GM21529 (cell line): ENCODE measurements at regions not wholly inside any gene's neighbourhood (a gene's known extent, or its start where the extent isn't known, plus 50 kb on each side); places are given as distances from the start of the nearest gene placed in this dataset.
A peak's percentile ranks its signal among the peaks of the same experiment; 100 is the strongest.

Source experiments
- ATAC-seq: cut with Tn5 transposase; IDR thresholded peaks from one replicate; pipeline ENCODE4 v1.9.1; 2021; ENCODE audit not compliant: unreplicated experiment

DNA sequence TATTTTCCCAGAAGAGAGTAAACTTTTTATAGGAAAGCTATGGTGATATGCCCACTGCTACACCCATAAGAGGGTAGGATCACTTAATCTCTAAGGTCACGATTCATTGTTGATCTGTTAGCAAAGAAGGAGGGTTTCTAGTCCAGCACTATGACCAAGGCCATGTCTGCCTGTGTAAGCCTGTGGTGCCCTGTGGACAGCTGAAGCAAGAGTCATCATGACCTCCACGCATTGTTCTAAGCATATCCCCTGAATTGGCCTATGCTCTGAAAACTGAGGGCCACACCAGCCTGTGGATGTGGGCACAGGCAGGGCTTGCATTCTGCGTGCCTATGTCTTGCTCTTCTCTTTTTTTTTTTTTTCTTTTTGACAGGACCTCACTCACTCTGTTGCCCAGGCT lies 89.8 kb upstream of the SMIM21 start:
- no peak for ATAC-seq

DNA sequence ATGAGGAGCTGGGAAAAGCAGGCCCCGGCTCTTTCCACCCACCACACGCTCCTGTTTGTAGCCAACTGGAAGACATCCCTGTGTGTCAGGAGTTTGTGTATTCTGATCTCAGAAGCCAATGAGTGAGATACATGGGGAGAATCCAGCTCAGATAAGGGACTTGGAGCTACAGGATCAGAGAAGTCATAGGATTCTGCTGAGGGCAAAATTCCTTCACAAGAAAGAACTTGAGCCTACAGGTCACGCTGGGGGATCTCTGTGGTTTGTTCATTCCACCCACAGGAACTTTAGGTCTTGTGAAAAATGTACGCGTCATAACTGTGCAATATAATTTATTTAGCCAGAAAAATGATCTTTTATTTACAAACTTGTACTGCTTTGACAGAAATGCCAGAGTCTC lies 80.1 kb upstream of the SMIM21 start:
- no peak for ATAC-seq

DNA sequence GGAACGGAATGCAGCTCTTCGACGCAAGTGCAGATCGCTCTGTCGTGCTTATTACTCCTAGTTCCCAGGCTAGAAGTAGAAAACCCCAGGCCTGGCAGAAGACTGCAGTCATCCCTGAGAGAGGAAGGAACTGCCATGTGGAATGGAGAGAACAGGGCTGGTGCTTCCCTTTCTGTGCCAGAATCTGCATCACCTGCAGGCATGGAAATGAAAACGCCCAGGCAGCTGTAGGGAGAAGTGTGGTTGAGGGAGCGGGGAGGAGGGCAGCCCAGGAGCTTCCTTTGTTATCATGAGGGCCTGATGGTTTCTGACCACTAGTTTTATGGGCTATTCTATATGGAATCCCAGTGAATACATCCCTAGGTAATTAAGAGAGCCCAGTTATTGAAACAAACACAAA lies 79.4 kb upstream of the SMIM21 start:
- ATAC-seq: no peak

DNA sequence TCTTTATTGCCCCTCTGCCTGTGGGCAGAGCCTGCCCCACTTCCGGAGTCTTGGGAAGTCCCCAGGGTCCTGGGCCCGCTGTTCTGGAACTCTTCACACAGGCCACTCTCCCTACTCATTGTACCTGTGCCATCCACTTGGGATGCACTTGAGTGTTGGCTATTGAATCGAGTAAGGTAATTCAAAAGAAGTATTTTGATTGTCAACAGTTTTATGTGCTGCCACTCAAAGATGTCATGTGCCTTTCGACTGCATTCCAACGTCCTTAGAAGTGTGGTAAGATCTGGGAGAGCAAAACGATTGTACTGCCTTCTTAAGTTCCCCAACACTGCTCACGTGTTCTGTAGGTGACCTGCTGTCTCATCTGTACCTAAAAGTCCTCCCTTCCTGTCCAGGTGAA lies 77.0 kb upstream of the SMIM21 start:
- ATAC-seq: no peak

GRCh38 chr18:75503615-75504014 lies 76.1 kb upstream of the SMIM21 start:
- no peak for ATAC-seq

- no peak for ATAC-seq
Observed at GRCh38 chr18:75502286-75502685, 74.8 kb upstream of the SMIM21 start.

DNA sequence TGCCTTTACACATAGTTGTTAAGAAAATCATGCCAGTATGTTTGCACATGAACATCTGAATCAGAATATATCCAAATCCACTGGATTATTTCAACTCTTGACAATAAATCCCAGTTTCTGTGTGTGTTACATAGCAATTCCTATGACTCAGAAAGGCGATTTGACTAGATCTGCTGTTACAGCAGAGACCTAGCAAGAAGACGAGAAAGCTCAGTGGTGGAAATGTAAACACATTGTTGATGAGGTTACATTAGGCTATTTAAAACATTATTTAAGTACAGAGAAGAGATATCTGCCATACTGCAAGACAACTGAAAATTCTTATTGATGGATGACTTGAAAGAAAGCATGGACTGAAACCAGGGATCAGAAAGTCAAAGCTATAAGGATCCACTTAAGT lies 73.0 kb upstream of the SMIM21 start:
- no peak for ATAC-seq

DNA sequence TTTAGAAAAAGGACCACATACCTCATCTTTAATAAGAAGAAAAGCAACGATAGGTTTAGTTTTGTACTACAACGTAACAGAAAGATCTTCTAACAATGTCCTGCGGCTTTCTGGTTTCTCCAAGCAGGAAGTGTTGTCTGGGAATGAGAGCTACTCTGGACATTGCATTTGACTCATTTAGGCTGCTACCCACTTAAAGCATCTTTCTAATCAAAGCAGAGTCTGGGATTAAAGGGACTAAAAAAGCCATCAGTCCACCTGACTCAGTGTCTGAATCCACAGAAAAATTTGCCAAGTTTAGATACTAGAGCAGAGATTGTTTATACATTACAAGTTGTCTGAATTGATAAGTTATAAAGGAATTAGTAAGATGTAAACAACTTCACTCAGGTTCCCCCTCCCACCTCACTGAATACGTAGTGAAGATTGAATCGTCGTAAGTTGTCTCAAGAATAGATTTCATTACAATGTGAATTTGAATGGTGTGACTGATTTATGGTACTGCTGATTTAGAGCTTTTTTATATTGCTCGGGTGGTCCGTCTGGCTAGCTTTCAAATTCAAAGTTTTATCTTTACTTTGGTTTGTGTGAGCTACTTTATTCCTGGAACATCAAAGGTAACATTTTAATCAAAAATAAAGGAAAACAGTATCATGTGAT lies 70.2 kb upstream of the SMIM21 start:
- ATAC-seq: no peak

- no peak for ATAC-seq
Observed at GRCh38 chr18:75496151-75496550, 68.6 kb upstream of the SMIM21 start.

- ATAC-seq: no peak
Observed at GRCh38 chr18:75492852-75493251, 65.3 kb upstream of the SMIM21 start.

DNA sequence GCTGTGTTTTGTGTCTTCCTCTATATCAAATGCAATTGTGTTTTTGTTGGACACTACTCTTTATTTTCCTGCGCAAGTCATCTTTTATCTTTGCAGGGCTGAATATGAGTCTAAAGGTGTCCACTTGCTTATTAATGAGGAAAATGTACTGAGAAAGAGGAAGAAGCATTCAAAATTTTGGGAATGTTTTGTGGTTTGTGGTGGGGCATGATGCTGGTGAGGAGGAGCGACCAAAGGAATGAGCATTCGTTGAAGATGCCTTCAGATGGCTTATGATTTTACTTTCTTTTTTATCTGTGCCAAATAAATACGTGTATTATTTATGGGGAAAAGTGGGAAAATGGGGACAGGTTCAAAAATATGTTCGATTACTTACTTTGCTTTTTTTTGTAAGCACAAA lies 63.9 kb upstream of the SMIM21 start:
- ATAC-seq: no peak

DNA sequence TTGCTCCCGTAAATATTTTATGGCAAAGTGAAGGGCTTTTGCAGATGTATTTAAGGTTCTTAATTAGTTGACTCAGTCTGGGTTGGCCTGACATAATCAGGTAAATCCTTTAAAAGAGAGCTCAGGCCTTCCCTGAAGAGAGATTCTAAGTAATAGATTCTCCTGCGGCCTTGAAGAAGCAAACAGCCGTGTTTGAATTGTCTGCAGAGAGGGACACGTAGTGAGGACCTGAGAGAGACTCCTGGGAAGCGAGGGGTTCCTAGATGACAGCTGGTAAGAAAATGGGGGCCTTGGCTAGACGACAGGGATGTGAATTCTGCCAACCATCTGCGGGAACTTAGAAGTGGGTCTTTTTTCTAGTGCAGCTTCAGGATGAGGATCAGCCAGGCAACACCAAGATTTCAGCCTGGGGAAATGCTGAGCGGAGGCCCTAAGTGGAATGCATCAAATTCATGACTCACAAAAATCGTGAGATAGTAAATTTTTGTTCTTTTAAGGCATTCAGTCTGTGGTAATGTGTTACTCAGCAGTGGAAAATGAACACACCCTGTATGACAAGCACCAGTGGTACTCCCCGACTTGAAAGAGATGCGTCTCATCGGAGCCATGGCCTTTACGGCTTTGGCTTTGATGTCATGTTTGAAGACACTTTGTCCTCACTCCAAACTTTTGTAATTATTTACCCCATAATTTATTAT lies 62.1 kb upstream of the SMIM21 start:
- ATAC-seq: no peak

DNA sequence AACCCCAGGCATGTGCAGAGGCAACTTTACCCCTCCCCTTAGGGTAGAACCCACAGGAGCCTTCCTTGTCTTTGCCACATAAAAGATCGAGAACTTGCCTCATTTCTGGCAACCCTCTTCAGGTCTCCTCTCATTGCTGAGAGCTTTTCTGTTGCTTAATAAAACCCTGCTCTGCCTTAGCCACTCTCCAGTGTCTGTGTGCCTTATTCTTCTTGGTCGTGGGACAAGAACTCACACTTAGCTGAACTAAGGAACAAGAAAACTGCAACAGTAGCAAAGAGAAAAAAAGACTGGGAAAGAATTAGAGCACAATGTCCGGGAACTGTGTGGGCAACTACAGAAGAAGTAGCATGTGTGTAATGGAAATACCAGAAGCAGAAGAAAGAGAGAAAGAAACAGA lies 56.2 kb upstream of the SMIM21 start:
- no peak for ATAC-seq

- ATAC-seq: no peak
Observed at GRCh38 chr18:75482880-75483279, 55.4 kb upstream of the SMIM21 start.

DNA sequence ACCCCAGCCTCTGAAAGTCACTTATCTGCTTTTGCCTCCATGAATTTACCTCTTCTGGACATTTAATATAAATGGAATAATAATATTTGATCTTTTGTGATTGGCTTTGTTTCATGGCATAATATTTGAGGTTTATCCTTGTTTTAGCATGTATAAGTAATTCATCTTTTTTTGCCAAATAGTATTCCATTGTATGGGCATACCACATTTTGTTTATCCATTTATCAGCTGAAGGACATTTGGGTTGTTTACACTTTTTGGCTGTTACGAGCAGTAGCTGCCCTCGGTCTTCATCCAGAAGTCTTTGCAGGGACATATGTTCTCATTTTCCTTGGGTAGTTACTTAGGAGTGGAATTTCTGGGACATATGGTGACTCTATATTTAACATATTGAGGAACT lies 53.0 kb upstream of the SMIM21 start:
- ATAC-seq: no peak

- peak; percentile 73 for ATAC-seq
Observed at GRCh38 chr18:75478996-75479880, 51.7 kb upstream of the SMIM21 start.

DNA sequence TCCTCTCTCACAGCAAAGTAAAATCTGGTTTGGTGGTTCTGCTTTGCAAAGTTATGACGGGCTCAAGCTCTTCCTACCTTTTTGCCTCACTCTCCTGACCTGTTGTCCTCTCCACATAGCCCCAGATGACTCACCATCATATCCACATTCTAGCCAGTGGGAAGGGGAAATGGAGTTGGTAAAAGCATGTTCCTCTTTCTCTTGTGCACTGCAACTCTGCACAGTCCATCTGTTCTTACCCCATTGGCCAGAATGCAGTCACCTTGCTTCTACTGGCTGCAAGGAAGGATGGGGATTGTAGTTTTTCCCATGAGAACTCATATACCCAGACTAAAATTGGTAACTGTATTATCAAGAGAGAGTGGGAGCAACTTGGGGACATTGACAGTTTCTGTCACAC lies 50.4 kb upstream of the SMIM21 start:
- ATAC-seq: peak; percentile 52
